Testis (tissue), 2 donors: ENCODE measurements at regions not wholly inside any gene's neighbourhood (a gene's known extent, or its start where the extent isn't known, plus 50 kb on each side); places are given as distances from the start of the nearest gene placed in this dataset.

Source experiments
- POLR2A ChIP-seq: fragments of 450-650 bp; IDR thresholded peaks from one replicate; pipeline ENCODE4 v1.6.1; 2017; ENCODE audit warnings: antibody characterized with exemption, mild to moderate bottlenecking, moderate library complexity
- TF ChIP-seq, protein P1 (sequence below), 3 experiments: fragments of 450-650 bp in 2 of 3; fragments of 200-600 bp in 1 of 3; sonication (generic) in 1 of 3; IDR thresholded peaks; one replicate each; pipeline ENCODE4 v1.5.1; 2016 to 2019; ENCODE audit warnings: antibody characterized with exemption in 3 of 3, mild to moderate bottlenecking in 2 of 3, moderate library complexity in 1 of 3

DNA sequence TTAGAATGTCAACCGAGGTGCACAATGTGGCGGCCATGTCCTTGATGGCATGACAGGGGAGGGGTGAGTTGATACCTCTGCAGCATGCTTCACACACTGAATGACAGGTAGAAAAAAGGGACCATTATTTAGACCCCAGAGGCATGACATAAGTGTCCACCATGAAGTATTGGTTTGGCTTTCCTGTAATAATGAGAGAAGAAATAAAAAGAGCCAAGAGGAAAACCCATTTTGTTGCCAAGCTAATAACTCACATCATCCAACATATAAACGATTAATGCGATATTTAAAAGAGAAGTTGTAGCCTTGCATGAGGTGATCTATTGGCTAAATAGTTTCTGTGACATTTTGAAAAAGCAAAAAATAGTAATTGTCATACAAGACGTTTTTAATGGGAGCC is 343.4 kb downstream of the LRIG3 start:
- TF ChIP-seq, protein P1, sequence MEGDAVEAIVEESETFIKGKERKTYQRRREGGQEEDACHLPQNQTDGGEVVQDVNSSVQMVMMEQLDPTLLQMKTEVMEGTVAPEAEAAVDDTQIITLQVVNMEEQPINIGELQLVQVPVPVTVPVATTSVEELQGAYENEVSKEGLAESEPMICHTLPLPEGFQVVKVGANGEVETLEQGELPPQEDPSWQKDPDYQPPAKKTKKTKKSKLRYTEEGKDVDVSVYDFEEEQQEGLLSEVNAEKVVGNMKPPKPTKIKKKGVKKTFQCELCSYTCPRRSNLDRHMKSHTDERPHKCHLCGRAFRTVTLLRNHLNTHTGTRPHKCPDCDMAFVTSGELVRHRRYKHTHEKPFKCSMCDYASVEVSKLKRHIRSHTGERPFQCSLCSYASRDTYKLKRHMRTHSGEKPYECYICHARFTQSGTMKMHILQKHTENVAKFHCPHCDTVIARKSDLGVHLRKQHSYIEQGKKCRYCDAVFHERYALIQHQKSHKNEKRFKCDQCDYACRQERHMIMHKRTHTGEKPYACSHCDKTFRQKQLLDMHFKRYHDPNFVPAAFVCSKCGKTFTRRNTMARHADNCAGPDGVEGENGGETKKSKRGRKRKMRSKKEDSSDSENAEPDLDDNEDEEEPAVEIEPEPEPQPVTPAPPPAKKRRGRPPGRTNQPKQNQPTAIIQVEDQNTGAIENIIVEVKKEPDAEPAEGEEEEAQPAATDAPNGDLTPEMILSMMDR (IDR thresholded peaks at IDR 0.05), result no peak
- TF ChIP-seq POLR2A, result no peak
